HFFc6 (cell line): ENCODE measurements at regions not wholly inside any gene's neighbourhood (a gene's known extent, or its start where the extent isn't known, plus 50 kb on each side); places are given as distances from the start of the nearest gene placed in this dataset.

Experiments used
- DNase-seq: peaks from one replicate; pipeline ENCODE4 v3.0.0-alpha.2; 2018
- H3K27ac Mint-ChIP-seq: 2 replicates; pipeline ENCODE4 v1.8.0; 2020; ENCODE audit warnings: mild to moderate bottlenecking, mixed read lengths
- H3K27me3 Mint-ChIP-seq: 2 replicates; pipeline ENCODE4 v1.8.0; 2021; ENCODE audit warnings: mild to moderate bottlenecking, moderate library complexity, mixed read lengths; ENCODE audit not compliant: insufficient read depth
- H3K36me3 Mint-ChIP-seq: 2 replicates; pipeline ENCODE4 v1.8.0; 2021; ENCODE audit warnings: low read depth, mixed read lengths
- H3K4me1 Mint-ChIP-seq: 2 replicates; pipeline ENCODE4 v1.8.0; 2020; ENCODE audit warnings: low read depth, mixed read lengths
- H3K4me3 Mint-ChIP-seq: 2 replicates; pipeline ENCODE4 v1.8.0; 2020; ENCODE audit warnings: mild to moderate bottlenecking, moderate library complexity, mixed read lengths
- H3K9me3 Mint-ChIP-seq: 2 replicates; pipeline ENCODE4 v1.8.0; 2020; ENCODE audit warnings: mild to moderate bottlenecking, mixed read lengths
- TF ChIP-seq, protein P1 (sequence below): fragments of 200-600 bp; sonication (generic); IDR thresholded peaks from 2 replicates; pipeline ENCODE4 v1.5.0; 2021; ENCODE audit warnings: antibody characterized with exemption, mild to moderate bottlenecking

GRCh38 chr2:5074733-5075132 is 617.5 kb upstream of the SOX11 start:
- no peak overlapping the region for H3K4me3 Mint-ChIP-seq
- H3K36me3 Mint-ChIP-seq, result no peaks in the 10 kb centered on the region
- no peak for DNase-seq
- TF ChIP-seq, protein P1, sequence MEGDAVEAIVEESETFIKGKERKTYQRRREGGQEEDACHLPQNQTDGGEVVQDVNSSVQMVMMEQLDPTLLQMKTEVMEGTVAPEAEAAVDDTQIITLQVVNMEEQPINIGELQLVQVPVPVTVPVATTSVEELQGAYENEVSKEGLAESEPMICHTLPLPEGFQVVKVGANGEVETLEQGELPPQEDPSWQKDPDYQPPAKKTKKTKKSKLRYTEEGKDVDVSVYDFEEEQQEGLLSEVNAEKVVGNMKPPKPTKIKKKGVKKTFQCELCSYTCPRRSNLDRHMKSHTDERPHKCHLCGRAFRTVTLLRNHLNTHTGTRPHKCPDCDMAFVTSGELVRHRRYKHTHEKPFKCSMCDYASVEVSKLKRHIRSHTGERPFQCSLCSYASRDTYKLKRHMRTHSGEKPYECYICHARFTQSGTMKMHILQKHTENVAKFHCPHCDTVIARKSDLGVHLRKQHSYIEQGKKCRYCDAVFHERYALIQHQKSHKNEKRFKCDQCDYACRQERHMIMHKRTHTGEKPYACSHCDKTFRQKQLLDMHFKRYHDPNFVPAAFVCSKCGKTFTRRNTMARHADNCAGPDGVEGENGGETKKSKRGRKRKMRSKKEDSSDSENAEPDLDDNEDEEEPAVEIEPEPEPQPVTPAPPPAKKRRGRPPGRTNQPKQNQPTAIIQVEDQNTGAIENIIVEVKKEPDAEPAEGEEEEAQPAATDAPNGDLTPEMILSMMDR, result no peak
- no peaks in the 10 kb centered on the region; the same call in 1 of the 2 replicates for H3K27me3 Mint-ChIP-seq
- no peaks in the 10 kb centered on the region for H3K4me1 Mint-ChIP-seq
- peaks cover 58% of the 10 kb centered on the region for H3K9me3 Mint-ChIP-seq
- no peak overlapping the region for H3K27ac Mint-ChIP-seq

- DNase-seq, result no peak
- peaks cover 51% of the 10 kb centered on the region for H3K9me3 Mint-ChIP-seq
- H3K36me3 Mint-ChIP-seq, result no peaks in the 10 kb centered on the region
- no peak overlapping the region for H3K27ac Mint-ChIP-seq
- H3K4me1 Mint-ChIP-seq, result no peaks in the 10 kb centered on the region
- TF ChIP-seq, protein P1, result no peak
- no peak overlapping the region for H3K4me3 Mint-ChIP-seq
- no peaks in the 10 kb centered on the region; the same call in 1 of the 2 replicates for H3K27me3 Mint-ChIP-seq
Observed at GRCh38 chr2:5076599-5076998, 615.6 kb upstream of the SOX11 start.

- Mint-ChIP-seq H3K27ac (no peak overlapping the region), H3K4me3 (no peak overlapping the region), H3K4me1 (no peaks in the 10 kb centered on the region), H3K9me3 (peaks cover 46% of the 10 kb centered on the region), H3K36me3 (no peaks in the 10 kb centered on the region), H3K27me3 (no peaks in the 10 kb centered on the region; the same call in 1 of the 2 replicates)
- DNase-seq, result no peak
- TF ChIP-seq, protein P1, result no peak
Observed at GRCh38 chr2:5077479-5078089, 614.6 kb upstream of the SOX11 start.

DNA sequence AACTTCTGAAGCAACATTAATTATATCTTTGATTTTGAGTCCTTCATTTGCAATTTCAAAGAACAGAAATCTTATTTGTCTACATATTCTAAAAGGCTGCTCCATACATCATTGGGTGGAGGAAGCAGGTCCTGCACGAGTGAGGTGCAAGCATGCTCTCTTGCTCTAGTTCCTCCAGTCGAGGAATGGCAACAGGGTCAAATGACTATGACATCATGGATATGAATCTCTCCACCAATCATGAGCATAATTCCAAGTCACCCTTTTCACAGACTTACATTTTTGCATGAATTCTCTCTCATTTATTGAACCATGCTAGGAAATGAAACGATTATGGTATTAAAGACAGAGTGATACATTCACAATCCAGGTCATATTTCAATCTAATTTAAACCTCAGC is 608.8 kb upstream of the SOX11 start:
- H3K27ac Mint-ChIP-seq, result no peak overlapping the region
- no peak for DNase-seq
- H3K27me3 Mint-ChIP-seq, result no peaks in the 10 kb centered on the region; the same call in 1 of the 2 replicates
- no peak overlapping the region for H3K4me3 Mint-ChIP-seq
- H3K4me1 Mint-ChIP-seq, result no peaks in the 10 kb centered on the region
- TF ChIP-seq, protein P1, result no peak
- H3K36me3 Mint-ChIP-seq, result no peaks in the 10 kb centered on the region
- H3K9me3 Mint-ChIP-seq, result peaks cover 35% of the 10 kb centered on the region

GRCh38 chr2:5089409-5089808 is 602.8 kb upstream of the SOX11 start:
- TF ChIP-seq, protein P1, result no peak
- Mint-ChIP-seq H3K36me3 (no peaks in the 10 kb centered on the region), H3K4me3 (no peak overlapping the region), H3K27ac (no peak overlapping the region), H3K27me3 (no peaks in the 10 kb centered on the region), H3K4me1 (no peaks in the 10 kb centered on the region), H3K9me3 (peaks cover 30% of the 10 kb centered on the region)
- no peak for DNase-seq
